D721Med (cell line): ENCODE measurements at regions not wholly inside any gene's neighbourhood (a gene's known extent, or its start where the extent isn't known, plus 50 kb on each side); places are given as distances from the start of the nearest gene placed in this dataset.
A peak's percentile ranks its signal among the peaks of the same experiment; 100 is the strongest.

Experiments
- DNase-seq: peaks from one replicate; pipeline ENCODE4 v3.0.0; 2011; ENCODE audit warnings: low spot score; ENCODE audit not compliant: insufficient read length
- FAIRE-seq: peaks from 2 replicates; lab custom pipeline; 2011; peaks lifted over from hg19 to GRCh38; lab: Jason Lieb, UNC
- TF ChIP-seq, protein P1 (sequence below): IDR thresholded peaks from 2 replicates; pipeline ENCODE4 v1.5.1; 2012; ENCODE audit warnings: mild to moderate bottlenecking, control low read depth; ENCODE audit not compliant: insufficient read depth; ENCODE audit errors: missing control alignments

DNA sequence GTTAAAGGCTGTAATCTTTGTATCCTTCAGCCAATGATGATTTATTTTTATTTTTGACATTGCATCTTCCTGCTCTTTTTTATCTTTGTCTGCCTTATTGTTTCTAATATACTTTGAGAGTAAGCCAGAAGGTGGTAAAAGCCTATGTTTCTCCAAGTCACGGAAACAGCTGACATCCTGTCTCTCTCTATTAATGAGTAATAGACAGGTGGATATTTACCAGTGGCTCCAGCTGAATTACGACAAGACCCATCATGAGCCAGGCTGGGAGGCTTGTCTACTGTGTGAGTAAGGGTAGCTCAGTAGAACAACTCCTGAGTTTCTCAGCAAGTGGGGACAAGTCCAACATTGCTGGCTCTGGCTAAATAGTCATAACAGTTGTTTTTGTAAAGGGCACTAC lies 166.6 kb downstream of the NDFIP2 start:
- TF ChIP-seq, protein P1, sequence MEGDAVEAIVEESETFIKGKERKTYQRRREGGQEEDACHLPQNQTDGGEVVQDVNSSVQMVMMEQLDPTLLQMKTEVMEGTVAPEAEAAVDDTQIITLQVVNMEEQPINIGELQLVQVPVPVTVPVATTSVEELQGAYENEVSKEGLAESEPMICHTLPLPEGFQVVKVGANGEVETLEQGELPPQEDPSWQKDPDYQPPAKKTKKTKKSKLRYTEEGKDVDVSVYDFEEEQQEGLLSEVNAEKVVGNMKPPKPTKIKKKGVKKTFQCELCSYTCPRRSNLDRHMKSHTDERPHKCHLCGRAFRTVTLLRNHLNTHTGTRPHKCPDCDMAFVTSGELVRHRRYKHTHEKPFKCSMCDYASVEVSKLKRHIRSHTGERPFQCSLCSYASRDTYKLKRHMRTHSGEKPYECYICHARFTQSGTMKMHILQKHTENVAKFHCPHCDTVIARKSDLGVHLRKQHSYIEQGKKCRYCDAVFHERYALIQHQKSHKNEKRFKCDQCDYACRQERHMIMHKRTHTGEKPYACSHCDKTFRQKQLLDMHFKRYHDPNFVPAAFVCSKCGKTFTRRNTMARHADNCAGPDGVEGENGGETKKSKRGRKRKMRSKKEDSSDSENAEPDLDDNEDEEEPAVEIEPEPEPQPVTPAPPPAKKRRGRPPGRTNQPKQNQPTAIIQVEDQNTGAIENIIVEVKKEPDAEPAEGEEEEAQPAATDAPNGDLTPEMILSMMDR = no peak
- DNase-seq (no peak), FAIRE-seq (no peak)

DNA sequence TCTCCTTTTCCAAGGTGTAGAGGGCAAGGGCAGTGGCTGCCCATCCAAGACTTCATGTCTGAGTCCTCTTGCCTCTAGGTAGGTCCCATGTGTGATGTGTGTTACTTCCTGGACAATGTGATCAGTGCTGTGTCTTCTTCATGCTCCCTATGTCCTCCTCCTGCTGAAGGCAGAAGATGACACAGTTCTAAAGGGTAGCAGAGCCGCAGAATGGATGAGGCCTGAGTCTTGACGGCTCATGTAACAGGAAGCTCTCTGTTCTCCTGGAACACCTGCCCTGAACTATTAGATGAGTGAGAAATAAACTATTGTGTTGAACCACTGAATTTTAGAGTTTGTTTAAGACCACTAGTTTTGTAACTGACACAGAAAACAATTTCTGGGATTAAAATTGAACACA lies 165.9 kb downstream of the NDFIP2 start:
- no peak for DNase-seq
- TF ChIP-seq, protein P1 = no peak
- no peak for FAIRE-seq

DNA sequence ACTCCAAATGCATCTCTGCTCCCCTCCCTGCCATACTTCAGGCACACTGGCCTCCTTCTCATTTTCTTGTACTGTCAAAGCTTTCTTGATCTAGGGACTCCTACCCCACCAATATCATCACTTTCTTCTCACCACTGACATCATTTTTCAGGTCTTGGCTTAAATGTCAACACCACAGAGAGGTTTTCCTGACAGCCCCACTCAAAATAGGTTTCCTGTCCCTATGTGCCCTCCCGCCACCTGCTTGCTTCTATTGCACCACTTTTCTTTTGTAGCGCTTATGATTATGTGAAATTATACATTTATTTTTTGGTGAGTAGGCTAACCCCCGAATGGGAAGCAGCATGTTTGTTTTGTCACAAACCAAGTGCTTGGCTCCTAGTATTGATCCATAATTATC lies 164.6 kb downstream of the NDFIP2 start:
- FAIRE-seq (no peak), DNase-seq (no peak)
- TF ChIP-seq, protein P1 = no peak

DNA sequence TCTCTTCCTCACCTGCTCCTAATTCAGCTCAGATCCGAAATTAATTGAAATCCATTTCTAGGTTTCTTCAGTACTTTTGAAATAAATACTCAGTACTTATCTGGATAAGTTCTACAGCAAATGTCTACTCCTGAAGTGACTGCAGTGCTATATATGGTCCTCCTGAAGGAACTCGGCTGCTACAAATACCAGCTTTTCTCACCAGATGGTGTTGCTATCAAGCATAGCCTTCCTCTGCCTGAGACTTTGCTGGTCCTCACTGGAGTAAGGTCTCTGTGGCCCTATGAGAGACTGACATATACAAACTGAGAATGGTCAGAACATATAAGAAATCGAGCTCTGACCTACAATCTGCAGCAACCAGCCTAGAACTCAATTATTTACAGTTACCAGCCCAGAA lies 161.6 kb downstream of the NDFIP2 start:
- TF ChIP-seq, protein P1 = no peak
- FAIRE-seq = no peak

DNA sequence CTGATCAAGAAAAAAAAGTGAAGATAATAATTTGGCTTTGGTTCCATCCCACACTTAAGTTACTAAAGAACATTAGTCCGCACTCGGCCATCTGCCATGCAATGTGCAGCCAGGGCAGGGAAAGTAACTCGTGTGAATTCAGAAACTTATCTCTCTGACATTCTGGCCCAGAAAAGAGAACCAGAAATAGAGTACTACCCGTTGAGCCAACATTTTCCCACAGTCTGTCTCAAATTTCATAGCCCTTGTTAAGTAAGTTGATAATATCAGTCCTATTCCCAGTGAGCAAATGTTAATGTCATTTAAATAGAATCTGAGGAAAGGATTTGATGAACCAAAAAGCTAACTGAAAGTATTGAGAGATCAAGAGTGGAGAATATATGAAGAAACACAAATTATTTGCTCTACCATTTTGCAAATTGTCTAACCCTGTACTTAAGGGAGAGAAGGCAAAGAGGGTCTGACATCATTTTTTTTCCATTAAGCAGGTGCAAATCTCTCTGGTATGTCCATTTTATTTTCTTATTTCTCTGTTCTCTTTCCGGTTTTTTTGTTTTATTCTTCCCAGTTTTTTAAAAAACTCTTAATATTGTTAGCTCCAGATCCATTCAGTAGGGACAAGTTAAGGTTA lies 156.3 kb downstream of the NDFIP2 start:
- TF ChIP-seq, protein P1 = no peak
- FAIRE-seq (no peak), DNase-seq (no peak)

More for the DNA sequence above, 161.6 kb downstream of the NDFIP2 start:
- no peak for DNase-seq

DNA sequence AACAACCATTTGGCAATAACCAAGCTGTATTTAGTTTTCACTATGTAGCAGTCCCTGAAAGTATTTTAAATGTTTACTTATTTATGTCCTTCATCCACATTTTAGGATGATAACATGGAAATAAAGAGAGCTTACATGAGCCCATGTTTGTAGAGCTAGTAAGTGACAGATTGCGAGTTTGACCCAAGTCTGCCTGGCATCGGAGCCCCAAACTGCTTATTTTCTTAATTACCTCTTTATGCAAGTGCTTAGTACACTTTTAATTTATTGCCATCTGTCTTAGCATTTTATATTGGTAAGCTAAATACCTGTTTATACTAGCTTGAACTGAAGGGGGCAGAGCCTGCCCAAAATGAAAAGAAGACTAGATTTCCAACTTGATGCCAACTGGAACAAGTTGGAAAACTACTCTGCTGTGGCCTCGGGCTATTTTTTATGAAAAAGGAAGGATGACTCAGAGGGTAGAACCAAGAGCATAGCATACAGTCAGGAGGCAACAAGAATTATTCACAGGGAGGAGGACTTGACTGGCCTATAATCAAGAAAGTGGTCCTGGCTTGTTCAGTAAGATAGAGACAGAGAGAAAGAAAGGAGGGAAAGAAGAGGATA lies 150.2 kb downstream of the NDFIP2 start:
- FAIRE-seq (no peak), DNase-seq (no peak)
- TF ChIP-seq, protein P1 = peak; percentile 61

DNA sequence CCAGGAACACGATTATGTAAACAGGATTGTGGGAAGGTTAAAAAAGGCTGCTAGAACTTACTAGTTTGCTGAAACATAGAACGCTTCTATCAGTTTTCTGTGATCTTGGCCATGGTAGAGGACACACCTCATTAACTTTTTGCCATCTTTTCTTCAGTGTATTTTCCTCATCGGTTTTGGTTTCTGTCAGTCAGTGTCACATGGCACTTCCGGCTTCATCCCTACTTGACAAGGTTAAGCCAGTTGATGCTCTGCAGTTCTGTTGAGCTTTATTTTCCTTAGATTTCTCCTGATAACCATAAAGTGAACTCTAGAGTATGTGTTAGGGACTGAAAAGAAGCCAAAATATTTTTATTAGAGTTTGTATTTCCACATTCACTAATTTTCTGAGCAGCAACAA lies 147.5 kb downstream of the NDFIP2 start:
- no peak for DNase-seq
- no peak for FAIRE-seq
- TF ChIP-seq, protein P1 = no peak
